Activated T-cell treated with anti-CD3 and anti-CD28 coated beads for 24 hours (primary cell): ENCODE measurements at regions not wholly inside any gene's neighbourhood (a gene's known extent, or its start where the extent isn't known, plus 50 kb on each side); places are given as distances from the start of the nearest gene placed in this dataset.

Experiments
- DNase-seq: peaks from one replicate; pipeline ENCODE4 v3.0.0-alpha.2; 2020; ENCODE audit warnings: low read depth

DNA sequence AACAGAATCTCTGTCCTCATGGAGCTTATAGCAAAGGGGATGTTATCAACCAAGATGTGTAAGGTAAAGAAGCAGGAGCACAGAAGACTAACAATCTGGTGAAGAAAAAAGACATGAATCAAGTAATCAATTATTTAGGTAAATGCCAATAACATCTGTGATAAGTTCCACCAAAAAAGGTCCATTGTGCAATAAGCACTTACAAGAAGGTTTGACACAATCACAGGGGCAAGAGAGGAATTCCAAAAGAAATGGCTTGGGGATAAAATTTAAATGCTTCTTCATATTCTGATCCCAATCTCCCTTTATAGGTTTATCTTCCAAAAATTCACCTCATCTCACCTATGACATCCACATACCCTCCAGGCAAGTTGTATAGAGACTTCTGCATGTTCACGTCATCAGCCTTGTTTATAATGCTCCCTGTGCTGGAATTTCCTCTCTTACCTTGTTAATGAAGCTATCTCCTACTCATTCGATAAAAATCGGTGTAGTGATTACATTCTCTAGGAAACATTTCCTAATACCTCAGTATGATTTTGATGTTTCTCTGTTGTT lies 53.6 kb upstream of the DPT start:
- no peak for DNase-seq

- DNase-seq = no peak
These were observed 54.6 kb upstream of the DPT start for GRCh38 chr1:168783458-168784210.

- no peak for DNase-seq
These were observed 57.7 kb upstream of the DPT start for GRCh38 chr1:168786476-168787330.

DNA sequence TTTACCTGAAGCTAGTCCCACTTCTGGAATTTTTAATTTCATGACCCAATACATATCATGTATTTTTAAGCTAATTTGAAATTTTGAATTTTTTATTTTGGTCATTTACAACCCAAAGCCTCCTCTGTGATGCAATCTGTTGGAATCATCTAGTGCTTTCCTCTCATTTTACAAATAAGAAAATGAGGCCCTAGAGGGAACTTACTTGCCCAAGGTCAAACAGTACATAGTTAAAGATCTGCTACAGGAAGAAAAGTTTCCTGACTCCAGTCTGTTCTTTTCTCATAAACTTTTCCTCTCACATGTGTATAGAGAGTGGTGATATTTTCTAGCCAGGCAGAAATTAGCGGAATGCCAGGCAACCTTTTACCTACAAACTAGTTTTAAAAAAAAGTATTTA lies 59.3 kb upstream of the DPT start:
- no peak for DNase-seq

GRCh38 chr1:168789501-168789900 lies 60.5 kb upstream of the DPT start:
- no peak for DNase-seq

DNA sequence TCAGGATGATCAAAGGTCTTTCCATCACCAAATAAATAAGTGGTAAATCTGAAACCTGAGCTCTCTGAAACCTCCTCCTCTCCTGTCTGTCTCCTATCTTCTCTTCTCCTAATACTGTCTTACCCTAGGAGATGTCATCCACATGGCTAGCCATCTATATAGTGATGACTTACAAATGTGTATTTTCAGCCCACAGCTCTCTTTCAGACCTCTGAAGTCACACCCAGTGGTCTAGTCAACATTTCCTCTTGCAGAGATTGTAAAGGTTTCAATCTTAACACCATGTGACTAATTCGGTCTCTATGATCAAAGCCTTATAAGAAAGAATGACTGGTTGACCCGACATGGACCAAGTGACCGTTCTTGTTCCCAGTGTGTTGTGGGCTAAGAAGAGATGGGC lies 63.1 kb upstream of the DPT start:
- DNase-seq = no peak

GRCh38 chr1:168792592-168793125 lies 63.7 kb upstream of the DPT start:
- no peak for DNase-seq

- DNase-seq = no peak
These were observed 65.1 kb upstream of the DPT start for GRCh38 chr1:168794057-168794456.

GRCh38 chr1:168795681-168796080 lies 66.7 kb upstream of the DPT start:
- DNase-seq = no peak

DNA sequence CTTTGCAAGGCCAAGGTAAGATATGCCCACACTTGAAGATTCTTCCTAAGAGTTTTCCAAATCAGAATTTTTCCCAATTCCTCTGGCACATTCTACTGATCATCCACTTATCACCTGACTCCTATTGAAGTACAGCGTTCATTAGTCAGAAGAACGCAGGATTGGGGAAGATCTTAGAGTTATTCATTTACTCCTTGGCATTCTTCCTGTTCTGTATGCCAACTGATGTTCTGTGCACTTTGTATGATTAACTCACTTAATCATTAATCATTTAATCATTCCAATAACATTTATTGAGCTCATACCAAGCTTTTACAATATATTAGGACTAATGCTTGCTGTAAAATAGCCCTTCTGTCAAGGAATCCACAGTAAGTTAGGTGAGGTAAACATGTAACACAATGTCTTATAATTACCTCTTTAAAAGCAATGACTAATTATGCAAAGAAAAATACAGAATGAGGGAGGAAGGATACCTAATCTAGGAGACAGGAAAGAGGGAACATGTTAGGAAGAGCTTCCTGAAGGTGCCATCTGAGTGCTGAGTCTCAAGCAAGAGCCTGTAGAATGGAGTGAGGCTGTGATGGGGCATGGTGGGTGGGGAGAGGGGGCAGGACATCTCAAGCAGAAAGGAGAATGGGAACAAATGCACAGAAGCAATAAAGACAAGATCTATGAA lies 71.1 kb upstream of the DPT start:
- DNase-seq = no peak

- no peak for DNase-seq
These were observed 72.2 kb upstream of the DPT start for GRCh38 chr1:168801032-168801745.

DNA sequence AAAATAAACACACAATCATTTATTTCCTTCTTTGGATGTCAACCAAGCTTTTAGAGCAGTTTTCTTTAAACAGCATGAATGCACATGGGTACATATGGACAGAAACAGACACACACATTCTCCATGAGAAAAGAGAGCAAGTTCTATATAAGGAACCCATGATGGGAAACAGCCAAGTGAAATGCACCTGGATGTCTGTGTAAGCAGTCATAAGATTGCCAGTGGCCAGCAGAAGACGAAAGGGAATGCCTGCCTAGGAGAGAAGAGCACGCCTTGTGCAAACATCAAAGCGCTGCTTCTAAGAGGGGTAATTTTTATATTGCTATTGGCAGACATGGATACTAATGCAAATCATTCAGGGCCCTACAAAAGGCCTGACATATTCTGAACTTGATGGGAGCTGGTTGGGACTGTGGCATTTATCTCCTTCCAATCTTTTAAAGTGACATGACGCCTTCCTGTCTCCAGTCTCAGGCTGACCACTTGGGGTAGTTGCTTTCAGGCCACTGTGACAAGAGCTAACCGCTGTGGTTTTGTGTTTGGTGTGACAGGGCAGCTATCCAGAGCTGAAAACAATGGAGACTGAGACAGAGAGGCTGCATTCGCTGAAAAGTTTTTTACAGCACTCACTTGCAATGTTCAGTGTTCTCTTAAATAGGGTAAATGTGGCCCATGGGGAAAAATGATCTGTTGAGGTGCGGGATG lies 75.0 kb upstream of the DPT start:
- no peak for DNase-seq

DNA sequence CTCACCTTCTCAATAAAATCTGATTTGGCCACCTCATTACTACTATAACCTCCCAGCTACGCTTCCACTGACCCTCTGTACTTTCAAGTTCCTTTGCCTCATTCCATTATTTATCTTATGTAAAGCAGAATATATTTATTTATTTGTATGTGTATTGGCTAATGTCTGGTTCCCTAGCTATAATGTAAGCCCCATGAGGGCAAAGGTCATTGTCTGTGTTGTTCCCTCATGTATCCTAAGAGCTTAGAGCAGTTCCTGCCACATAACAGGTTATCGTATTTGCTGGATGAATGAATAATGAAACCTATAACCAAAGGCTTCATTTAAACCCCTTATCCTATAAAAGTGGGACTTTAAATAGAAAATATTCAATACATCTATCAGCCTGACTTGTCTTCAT lies 77.9 kb upstream of the DPT start:
- no peak for DNase-seq

GRCh38 chr1:168811176-168811575 lies 82.2 kb upstream of the DPT start:
- no peak for DNase-seq

- no peak for DNase-seq
These were observed 90.7 kb upstream of the DPT start for GRCh38 chr1:168819668-168820067.

GRCh38 chr1:168821434-168821833 lies 92.4 kb upstream of the DPT start:
- peak; percentile 2 for DNase-seq

DNA sequence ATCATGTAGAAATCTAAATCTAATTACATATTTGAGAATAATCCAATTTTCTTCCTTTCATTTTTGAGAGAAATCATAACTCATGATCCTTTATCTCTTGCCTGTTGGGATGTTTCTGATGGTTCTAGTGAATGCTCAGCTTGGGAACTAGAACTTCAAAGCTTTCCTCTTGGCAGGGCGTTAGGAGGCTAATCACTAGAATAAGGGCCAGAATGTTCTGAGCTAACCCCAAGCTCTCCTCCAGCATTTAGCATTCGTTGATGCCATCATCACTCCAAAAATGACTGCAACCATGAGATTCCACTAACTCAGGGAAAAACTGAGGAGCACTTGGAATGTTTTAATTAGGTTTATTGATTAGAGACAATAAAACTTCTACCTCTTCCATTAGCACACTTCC lies 93.9 kb upstream of the DPT start:
- no peak for DNase-seq

DNA sequence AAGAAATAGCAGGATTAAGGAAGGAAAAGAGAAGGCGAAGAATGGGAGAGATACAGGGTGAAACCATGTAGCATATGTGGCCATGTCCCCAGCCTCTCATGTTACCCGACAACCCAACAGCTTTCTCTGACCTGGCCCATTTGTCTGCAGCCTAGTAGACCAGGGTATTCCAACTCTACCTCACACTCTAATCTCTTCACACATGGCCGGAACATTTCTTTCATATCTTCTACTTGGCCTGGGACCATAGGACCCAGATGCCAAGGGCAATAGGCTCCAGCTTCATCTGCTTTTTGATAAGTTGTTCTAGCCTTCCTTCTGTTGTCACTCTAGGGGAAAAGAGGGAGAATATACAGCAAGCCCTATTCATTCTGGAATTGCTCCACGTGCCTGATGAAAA lies 95.0 kb upstream of the DPT start:
- DNase-seq = no peak

DNA sequence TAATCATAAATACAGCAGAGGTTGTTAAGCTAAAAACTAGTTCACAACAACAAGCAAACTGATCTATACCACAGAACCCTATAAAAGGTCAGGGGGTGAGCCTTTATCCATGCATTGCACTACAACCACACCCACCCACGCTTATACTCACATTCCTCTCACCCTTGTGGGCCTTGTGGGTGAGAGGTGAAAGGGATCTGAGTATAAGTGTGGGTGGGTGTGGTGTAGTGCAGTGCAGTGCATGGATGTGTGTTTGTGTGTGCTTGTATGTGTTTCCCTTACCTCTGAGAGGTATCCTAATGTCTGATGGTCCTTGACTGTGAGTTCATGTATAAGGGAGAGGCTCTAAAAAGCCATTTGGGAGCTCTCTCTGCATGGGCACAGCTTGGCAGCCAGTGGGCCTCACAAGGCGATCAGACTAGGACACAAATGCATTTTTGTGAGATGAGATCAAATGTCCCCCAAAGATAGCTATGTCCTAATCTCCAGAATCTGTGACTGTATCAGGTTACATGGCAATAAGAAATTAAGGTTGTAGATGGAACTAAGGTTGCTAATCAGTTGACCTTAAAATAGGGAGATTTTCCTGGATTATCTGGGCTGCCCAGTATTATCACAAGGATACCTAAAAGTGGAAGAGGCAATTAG lies 95.5 kb upstream of the DPT start:
- no peak for DNase-seq

DNA sequence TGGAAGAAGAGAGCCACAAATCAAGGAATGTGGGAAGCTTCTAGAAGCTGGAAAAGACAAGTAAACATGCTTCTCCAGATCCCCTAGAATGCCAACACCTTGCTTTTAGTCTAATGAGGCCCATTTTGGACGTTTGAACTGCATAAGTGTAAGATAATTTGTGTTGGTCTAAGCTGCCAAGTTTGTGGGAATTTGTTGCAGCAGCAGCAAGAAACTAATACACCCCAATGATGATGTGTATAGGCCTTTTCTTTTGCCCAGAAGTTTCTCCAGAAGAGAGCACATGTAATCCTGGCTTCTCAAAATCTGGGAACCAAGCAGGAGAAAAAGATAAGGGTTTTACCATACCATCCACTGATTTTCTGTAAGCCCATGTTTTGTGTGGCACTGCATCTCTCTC lies 96.1 kb upstream of the DPT start:
- DNase-seq = no peak

GRCh38 chr1:168825820-168826219 lies 96.8 kb upstream of the DPT start:
- DNase-seq = no peak
